Bronchial epithelial cell (primary cell): ENCODE measurements at regions not wholly inside any gene's neighbourhood (a gene's known extent, or its start where the extent isn't known, plus 50 kb on each side); places are given as distances from the start of the nearest gene placed in this dataset.
"Not testable (repeated sequence)": the region's sequence is repeated elsewhere in the genome, so short reads cannot be mapped to it uniquely, and the experiment has no call there.

Source experiments
- DNase-seq: peaks from one replicate; pipeline ENCODE4 v3.0.0-alpha.2; 2010; ENCODE audit warnings: low read depth
- FAIRE-seq: peaks from 2 replicates; lab custom pipeline; 2011; peaks lifted over from hg19 to GRCh38; lab: Jason Lieb, UNC
- H3K27me3 ChIP-seq: 2 replicates; pipeline ENCODE4 v1.5.1; 2011; ENCODE audit warnings: low read length; ENCODE audit not compliant: control insufficient read depth, insufficient read depth
- H3K36me3 ChIP-seq: 2 replicates; pipeline ENCODE4 v1.5.1; 2011; ENCODE audit warnings: low read length; ENCODE audit not compliant: control insufficient read depth, insufficient read depth
- H3K4me3 ChIP-seq: 2 replicates; pipeline ENCODE4 v1.5.1; 2011; ENCODE audit warnings: mild to moderate bottlenecking, low read depth, low read length, control low read depth
- CTCF ChIP-seq: IDR thresholded peaks from 2 replicates; pipeline ENCODE4 v1.5.1; 2011; ENCODE audit warnings: mild to moderate bottlenecking, moderate library complexity, low read length, control low read depth, inconsistent platforms; ENCODE audit not compliant: insufficient read depth, severe bottlenecking

GRCh38 chr16:86347916-86348555 lies 162.3 kb upstream of the FOXF1 start:
- TF ChIP-seq CTCF: no peak
- FAIRE-seq: no peak
- DNase-seq: no peak
- H3K36me3 ChIP-seq: no peaks in the 10 kb centered on the region
- H3K27me3 ChIP-seq: no peaks in the 10 kb centered on the region
- no peak overlapping the region for H3K4me3 ChIP-seq

- Histone ChIP-seq H3K36me3 (no peaks in the 10 kb centered on the region), H3K4me3 (no peak overlapping the region), H3K27me3 (no peaks in the 10 kb centered on the region)
- FAIRE-seq (no peak), DNase-seq (no peak)
- TF ChIP-seq CTCF: no peak
Observed at GRCh38 chr16:86349338-86349900, 160.9 kb upstream of the FOXF1 start.

GRCh38 chr16:86350289-86350688 lies 160.0 kb upstream of the FOXF1 start:
- no peak for DNase-seq
- no peak for TF ChIP-seq CTCF
- Histone ChIP-seq H3K27me3 (no peaks in the 10 kb centered on the region), H3K36me3 (no peaks in the 10 kb centered on the region), H3K4me3 (no peak overlapping the region)
- no peak for FAIRE-seq

GRCh38 chr16:86351041-86351784 lies 159.1 kb upstream of the FOXF1 start:
- H3K36me3 ChIP-seq: no peaks in the 10 kb centered on the region
- no peak overlapping the region for H3K4me3 ChIP-seq
- H3K27me3 ChIP-seq: no peaks in the 10 kb centered on the region
- no peak for FAIRE-seq
- no peak for DNase-seq
- no peak for TF ChIP-seq CTCF

GRCh38 chr16:86351785-86352139 lies 158.6 kb upstream of the FOXF1 start:
- not testable (repeated sequence) for H3K27me3 ChIP-seq, FAIRE-seq, H3K4me3 ChIP-seq, DNase-seq, H3K36me3 ChIP-seq

GRCh38 chr16:86353148-86353547 lies 157.2 kb upstream of the FOXF1 start:
- Histone ChIP-seq H3K36me3 (no peaks in the 10 kb centered on the region), H3K4me3 (no peak overlapping the region), H3K27me3 (no peaks in the 10 kb centered on the region)
- DNase-seq (no peak), FAIRE-seq (no peak)
- no peak for TF ChIP-seq CTCF
